Posterior cingulate gyrus (tissue), 11 donors: ENCODE measurements at regions not wholly inside any gene's neighbourhood (a gene's known extent, or its start where the extent isn't known, plus 50 kb on each side); places are given as distances from the start of the nearest gene placed in this dataset.

Experiments used
- DNase-seq, 10 donors: peaks; one replicate each; pipeline versions ENCODE4 v3.0.0 to v3.0.0-alpha.2; 2020 to 2021; ENCODE audit warnings: mixed read lengths in 3 of 10
- intact Hi-C: fragments of 100-400 bp; cut with DNase I; formaldehyde crosslinking; loops from one replicate; pipeline ENCODE4 v1.15.1; 2023

- intact Hi-C loops = no loop called here
Measured at GRCh38 chr2:176388861-176389260, 119.6 kb downstream of the MTX2 start.

GRCh38 chr2:176390276-176391147 lies 121.3 kb downstream of the MTX2 start:
- no peak for DNase-seq
- intact Hi-C loops = loop anchor here (10.0 kb wide), 1 partner anchor 354 kb away; no protein-coding TSS in a partner anchor

More at GRCh38 chr2:176388861-176389260, 119.6 kb downstream of the MTX2 start:
- no peak for DNase-seq

- intact Hi-C loops = loop anchor here (10.0 kb wide), 1 partner anchor 354 kb away; no protein-coding TSS in a partner anchor
- no peak for DNase-seq
Measured at GRCh38 chr2:176391148-176391419, 121.8 kb downstream of the MTX2 start.

- intact Hi-C loops = loop anchor here (10.0 kb wide), 1 partner anchor 353 kb away; no protein-coding TSS in a partner anchor
- DNase-seq = no peak
Measured at GRCh38 chr2:176392249-176392648, 123.0 kb downstream of the MTX2 start.

- intact Hi-C loops = loop anchor here (10.0 kb wide), 1 partner anchor 352 kb away; no protein-coding TSS in a partner anchor
Measured at GRCh38 chr2:176392744-176393414, 123.6 kb downstream of the MTX2 start.

GRCh38 chr2:176395273-176395854 lies 126.1 kb downstream of the MTX2 start:
- no peak for DNase-seq
- intact Hi-C loops = loop anchor here (10.0 kb wide), 1 partner anchor 349 kb away; no protein-coding TSS in a partner anchor

More at GRCh38 chr2:176392744-176393414, 123.6 kb downstream of the MTX2 start:
- peak in 2 of 10 donors; percentile 8 to 77 for DNase-seq

GRCh38 chr2:176398243-176399073 lies 129.2 kb downstream of the MTX2 start:
- no peak for DNase-seq

GRCh38 chr2:176399074-176399598 lies 129.9 kb downstream of the MTX2 start:
- no peak for DNase-seq
- intact Hi-C loops = loop anchor here (1.0 to 10.0 kb wide), 2 partner anchors 10 to 346 kb away; no protein-coding TSS in a partner anchor

More at GRCh38 chr2:176398243-176399073, 129.2 kb downstream of the MTX2 start:
- intact Hi-C loops = loop anchor here (1.0 to 10.0 kb wide), 2 partner anchors 11 to 346 kb away; no protein-coding TSS in a partner anchor

- DNase-seq = no peak
- intact Hi-C loops = no loop called here
Measured at GRCh38 chr2:176405477-176405876, 136.2 kb downstream of the MTX2 start.

- DNase-seq = no peak
- intact Hi-C loops = no loop called here
Measured at GRCh38 chr2:176407706-176408105, 138.5 kb downstream of the MTX2 start.

- DNase-seq = no peak
- intact Hi-C loops = loop anchor here (1.0 kb wide), 1 partner anchor 10 kb away; no protein-coding TSS in a partner anchor
Measured at GRCh38 chr2:176409671-176410070, 140.4 kb downstream of the MTX2 start.

- intact Hi-C loops = no loop called here
- no peak for DNase-seq
Measured at GRCh38 chr2:176412136-176412535, 142.9 kb downstream of the MTX2 start.

- DNase-seq = no peak
- intact Hi-C loops = no loop called here
Measured at GRCh38 chr2:176413786-176414185, 144.5 kb downstream of the MTX2 start.

GRCh38 chr2:176414641-176415040 lies 145.4 kb downstream of the MTX2 start:
- intact Hi-C loops = no loop called here
- no peak for DNase-seq

GRCh38 chr2:176415174-176415895 lies 146.1 kb downstream of the MTX2 start:
- no peak for DNase-seq

GRCh38 chr2:176415937-176416499 lies 146.8 kb downstream of the MTX2 start:
- intact Hi-C loops = no loop called here

More at GRCh38 chr2:176415174-176415895, 146.1 kb downstream of the MTX2 start:
- intact Hi-C loops = no loop called here

GRCh38 chr2:176418768-176419167 lies 149.5 kb downstream of the MTX2 start:
- intact Hi-C loops = no loop called here

More at GRCh38 chr2:176415937-176416499, 146.8 kb downstream of the MTX2 start:
- DNase-seq = no peak

GRCh38 chr2:176419591-176420071 lies 150.4 kb downstream of the MTX2 start:
- DNase-seq = no peak
- intact Hi-C loops = no loop called here

More at GRCh38 chr2:176418768-176419167, 149.5 kb downstream of the MTX2 start:
- no peak for DNase-seq
